Panc1 (cell line): ENCODE measurements at regions not wholly inside any gene's neighbourhood (a gene's known extent, or its start where the extent isn't known, plus 50 kb on each side); places are given as distances from the start of the nearest gene placed in this dataset.

Experiments used
- POLR2AphosphoS5 ChIP-seq: IDR thresholded peaks from 2 replicates; pipeline ENCODE4 v1.6.1; 2012; ENCODE audit warnings: mild to moderate bottlenecking, low read depth, low read length, moderate library complexity
- TF ChIP-seq, protein P1 (sequence below): fragments of 450-650 bp; IDR thresholded peaks from 2 replicates; pipeline ENCODE4 v1.5.1; 2017; ENCODE audit warnings: mild to moderate bottlenecking

DNA sequence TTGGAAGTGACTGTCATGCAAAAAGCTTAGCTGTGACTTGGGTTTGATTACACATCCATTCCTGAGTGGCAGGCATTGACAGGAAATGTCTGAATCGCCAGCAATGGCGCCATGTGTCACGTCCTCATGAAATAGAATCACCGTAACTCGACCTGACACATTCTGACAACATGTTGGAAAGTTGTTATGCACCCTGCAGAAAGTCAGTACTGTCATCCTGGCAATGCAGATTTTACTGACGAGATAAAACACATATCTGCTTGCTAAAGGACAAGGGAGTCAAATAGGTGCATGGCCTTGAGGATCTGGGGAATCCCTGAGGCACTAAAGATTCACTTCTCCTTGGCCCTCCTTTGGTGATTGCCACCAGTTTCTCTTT lies 344.2 kb downstream of the SPATA31D1 start:
- no peak for TF ChIP-seq POLR2AphosphoS5
- TF ChIP-seq, protein P1, sequence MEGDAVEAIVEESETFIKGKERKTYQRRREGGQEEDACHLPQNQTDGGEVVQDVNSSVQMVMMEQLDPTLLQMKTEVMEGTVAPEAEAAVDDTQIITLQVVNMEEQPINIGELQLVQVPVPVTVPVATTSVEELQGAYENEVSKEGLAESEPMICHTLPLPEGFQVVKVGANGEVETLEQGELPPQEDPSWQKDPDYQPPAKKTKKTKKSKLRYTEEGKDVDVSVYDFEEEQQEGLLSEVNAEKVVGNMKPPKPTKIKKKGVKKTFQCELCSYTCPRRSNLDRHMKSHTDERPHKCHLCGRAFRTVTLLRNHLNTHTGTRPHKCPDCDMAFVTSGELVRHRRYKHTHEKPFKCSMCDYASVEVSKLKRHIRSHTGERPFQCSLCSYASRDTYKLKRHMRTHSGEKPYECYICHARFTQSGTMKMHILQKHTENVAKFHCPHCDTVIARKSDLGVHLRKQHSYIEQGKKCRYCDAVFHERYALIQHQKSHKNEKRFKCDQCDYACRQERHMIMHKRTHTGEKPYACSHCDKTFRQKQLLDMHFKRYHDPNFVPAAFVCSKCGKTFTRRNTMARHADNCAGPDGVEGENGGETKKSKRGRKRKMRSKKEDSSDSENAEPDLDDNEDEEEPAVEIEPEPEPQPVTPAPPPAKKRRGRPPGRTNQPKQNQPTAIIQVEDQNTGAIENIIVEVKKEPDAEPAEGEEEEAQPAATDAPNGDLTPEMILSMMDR = no peak
